Activated CD4-positive, alpha-beta T cell treated with anti-CD3 and anti-CD28 coated beads, Interleukin-2, amount 50 U/mL, for 16 hours (primary cell): ENCODE measurements at regions not wholly inside any gene's neighbourhood (a gene's known extent, or its start where the extent isn't known, plus 50 kb on each side); places are given as distances from the start of the nearest gene placed in this dataset.

Source experiments
- DNase-seq: peaks from one replicate; pipeline ENCODE4 v3.0.0-alpha.2; 2020

DNA sequence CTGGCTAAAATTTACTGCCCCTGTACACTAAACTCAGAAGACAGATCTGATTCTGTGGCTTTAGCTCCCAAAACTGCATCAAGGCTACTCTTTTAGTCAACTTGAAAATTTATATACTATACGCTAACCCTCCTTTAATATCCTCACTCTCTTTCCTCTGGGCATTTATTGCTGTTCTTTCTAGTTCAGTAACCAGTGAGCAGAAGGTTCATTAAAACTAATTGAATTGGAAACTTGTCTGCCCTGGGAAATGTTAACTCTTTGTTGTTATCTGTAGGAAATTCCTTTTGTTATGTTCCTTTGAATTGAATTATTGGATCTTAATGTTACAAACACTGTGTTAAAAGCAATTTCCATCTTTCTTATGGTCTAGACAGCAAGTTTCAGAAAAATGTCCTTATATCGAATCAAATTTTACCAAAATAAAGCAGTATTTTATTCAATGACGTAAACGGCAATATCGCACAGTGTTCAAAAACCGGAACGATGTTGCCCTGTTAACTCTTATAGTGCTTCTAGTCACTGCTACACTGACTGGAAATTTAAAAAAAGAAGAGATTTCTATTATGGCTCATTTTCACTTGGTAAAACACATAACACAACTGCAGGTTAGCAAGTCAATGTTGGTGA lies 168.3 kb downstream of the NR4A2 start:
- DNase-seq = no peak

DNA sequence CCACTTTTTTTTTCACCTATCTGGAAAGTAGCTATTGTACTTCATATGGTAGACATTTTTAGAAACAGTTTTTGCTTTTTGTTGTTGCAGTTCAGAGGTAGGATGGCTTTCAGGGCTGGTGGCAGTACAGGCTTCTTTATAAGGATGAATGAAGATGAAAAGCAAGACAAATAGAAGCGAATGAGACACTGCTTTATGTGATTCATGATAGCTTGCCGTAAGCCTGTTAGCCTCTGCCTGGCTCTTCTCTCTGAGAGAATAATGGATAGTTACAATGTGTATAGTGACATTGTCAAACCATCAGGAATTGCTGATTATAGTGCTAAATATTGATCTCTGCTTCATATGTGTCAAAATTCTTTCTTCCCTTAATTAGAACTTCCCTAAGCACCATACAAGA lies 173.7 kb downstream of the NR4A2 start:
- no peak for DNase-seq

DNA sequence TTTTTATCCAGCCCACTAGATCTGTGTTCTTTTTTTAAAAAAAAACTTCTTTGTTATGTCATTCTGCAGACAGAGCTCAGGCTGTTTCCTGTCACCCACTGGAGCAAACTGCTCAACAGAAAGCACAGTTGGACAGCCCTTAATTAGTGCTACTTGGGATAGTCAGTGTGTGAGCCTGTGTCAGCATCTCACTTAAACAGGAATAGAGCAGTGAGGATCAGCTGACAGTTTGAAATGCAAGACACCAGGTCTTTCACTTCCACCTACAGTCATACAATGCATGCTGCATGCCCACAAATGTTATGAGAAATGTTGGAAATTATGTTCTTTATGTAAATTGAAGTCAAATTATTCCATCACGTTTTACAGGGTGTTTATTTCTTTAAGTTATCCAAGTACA lies 174.9 kb downstream of the NR4A2 start:
- DNase-seq = no peak

DNA sequence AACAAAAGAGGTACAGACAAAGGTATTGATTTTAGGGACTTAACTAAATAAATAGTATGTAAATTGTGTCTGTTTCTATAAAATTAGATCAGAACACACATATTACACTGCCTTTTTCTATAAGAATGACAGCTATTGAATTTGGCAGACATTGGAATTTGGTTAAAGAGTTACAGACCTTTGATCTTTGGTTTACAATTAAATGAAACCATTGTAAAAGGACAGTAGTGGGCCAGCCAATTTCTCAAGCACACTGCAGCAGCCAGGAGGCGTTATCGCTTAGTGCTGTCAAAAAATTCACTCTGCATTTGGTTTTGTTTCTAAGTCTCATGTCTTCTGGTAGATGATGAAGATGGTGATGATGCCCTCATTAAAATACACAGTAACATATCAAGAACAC lies 175.9 kb downstream of the NR4A2 start:
- DNase-seq = no peak

DNA sequence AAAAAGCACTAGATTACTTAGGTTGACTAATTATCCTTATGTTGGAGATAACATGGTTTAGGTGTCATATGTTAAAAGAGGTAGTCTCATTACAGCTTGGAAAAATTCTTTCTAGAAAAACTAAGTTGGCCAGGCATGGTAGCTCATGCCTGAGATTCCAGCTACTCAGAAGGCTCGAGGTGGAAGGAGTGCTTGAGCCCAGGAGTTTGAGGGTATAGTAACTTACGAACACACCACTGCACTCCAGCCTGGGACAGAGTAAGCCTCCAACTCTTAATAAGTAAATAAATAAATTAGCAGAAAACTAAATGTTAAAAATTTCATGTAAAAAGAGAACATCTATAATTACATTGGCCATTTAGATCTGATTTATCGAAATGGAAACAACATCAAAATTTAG lies 177.2 kb downstream of the NR4A2 start:
- no peak for DNase-seq

DNA sequence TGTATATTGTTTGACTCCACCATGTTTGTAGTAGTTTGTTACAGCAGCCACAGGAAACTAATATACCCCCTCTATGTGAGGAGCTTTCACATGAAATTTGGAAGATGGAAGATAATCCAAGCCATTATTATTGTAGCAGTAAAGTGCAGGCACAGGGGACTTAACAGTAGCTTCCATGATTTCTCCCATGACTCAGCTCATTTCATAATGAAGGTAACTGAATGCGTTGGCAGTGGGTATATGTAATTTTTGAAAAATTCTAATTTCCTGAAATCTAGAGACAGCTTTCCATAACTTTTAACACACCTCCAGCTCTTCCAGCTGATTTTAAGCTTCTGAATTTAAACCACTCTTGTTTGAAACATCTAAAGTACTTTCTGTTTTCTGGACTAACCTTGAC lies 181.2 kb downstream of the NR4A2 start:
- no peak for DNase-seq

DNA sequence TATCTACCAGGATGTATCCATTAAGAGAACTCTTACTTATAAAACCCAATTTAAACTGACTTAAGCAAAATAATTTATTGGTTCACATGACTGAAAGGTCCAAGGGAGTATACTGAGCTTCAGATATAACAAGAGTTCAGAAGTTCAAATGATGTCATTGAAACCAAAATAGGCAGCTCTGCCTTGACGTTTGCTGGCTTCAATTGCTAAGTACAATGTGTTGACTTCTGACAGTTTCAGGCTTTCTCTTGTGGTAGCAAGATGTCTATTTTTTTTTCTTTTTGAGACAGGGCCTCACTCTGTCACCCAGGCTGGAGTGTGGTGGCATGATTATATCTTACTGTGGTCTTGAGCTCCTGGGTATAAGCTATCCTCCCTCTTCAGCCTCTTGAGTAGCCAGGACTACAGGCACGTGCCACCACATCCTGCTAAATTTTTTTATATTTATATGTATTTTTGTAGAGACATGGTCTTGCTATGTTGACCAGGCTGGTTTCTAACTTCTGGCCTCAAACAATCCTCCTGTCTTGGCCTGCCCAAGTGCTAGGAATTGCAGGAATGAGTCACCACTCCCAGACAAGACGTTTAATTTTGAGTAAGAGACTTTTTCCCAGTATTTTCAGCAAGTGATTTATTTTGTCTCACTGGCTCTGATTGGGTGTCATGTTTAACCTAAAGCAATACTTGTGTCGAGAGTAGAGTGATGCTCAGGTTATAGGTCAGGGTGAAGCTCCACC lies 184.8 kb downstream of the NR4A2 start:
- DNase-seq = no peak

DNA sequence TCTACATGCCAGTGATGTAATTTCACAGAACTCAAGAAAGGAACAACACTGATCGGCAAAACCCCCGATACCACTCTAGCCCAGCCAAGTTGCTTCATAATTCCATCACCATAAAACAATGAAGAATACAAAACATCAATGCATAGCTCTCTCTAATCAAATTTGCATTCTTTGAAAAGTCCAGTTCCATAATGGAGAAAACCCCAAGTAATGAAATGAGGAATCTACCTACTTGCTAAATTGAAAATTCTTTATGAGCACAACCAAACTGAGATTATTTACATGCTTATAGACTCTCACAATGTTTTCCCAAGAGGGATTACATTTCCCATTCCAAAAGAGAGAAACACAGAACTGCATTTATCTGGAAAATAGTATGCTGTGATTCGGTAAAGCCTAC lies 186.5 kb downstream of the NR4A2 start:
- no peak for DNase-seq

DNA sequence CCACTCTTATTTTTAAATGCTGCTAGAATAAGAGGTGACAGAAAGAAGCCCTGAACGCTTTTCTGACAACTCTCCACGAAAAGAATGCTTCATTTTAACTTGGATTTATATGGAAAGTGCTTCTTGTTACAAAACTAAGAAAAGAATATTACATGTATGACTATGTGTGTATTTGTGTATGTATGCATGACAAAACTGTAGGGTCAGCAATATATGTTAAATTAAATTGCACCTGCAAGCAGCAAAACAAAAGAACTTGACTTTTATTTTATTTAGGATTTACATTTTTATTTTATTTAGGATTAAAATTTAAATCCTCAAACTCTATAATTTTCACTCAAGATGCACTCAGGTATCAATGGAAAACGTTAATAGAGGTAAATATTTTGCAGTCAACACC lies 187.1 kb downstream of the NR4A2 start:
- DNase-seq = no peak

DNA sequence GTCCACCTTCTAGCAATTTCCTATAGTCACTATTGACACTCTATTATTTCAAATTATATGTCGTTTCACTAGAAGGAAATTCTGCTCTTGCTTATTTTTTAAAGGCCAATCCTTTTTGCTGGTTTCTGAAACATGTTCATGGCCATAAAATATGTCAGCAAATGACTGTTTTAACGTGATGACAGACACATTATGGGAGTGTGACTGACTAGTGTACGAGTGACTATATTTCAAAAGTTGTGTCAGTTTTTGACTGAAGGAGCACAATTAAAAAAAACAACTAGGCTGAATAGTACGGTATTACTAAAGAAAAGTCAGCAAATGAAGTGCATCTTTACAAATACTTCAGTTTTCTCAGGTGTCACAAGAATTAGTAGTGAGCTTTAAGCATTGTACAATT lies 196.0 kb downstream of the NR4A2 start:
- DNase-seq = no peak

DNA sequence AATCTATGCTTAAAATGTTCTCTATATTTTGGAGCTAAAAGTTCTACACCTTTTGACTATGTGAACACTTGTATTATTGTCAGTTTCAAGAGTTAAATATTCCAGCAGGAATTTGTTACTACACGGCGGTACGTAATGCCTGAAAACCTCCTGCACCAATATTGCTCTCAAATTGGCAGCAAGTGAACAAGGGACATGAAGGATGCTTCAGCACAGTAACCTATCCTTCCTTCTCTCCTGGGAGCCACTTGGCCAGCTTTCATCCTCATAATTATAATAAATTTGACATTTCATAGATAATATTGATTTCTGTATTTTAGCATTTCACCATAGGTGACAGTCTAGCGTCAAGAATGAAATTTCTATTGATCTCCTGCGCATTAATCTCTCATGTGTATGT lies 197.6 kb downstream of the NR4A2 start:
- DNase-seq = no peak

DNA sequence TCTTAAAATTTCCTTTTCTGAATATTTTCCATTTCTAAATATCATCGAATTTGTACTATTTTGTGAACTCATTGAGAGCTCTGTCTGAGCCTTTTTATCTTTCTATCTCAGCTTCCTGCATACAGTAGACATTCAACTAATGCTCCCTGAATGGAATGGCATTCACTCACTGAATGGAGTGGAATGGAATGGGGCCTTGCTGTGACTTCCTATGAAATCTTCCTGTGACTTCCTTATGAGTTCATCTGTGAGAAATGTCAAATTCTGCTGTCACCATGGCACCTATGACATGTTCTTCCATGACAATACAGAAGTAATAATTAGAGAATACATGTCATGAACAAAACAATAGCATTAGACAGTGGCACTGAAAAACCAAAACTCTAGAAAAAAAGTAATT lies 199.6 kb downstream of the NR4A2 start:
- DNase-seq = no peak

DNA sequence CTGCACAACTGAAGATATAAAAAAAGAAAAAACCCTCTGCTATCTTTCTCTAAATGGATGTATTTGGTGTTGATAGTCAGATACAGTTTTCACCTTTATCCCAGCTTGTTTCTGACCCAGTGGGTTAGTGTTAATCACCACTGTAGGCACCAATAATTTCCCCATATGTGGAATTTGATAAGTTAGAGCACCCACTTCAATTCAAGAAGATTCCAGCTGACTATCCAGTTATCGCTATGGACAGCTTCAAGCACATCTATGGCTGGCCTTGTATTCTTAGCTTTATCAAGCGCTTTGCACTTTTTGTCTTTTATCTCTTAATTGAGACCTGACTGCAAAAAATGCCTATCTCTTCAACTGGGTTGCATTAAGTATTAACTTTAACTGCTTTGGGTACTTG lies 200.4 kb downstream of the NR4A2 start:
- no peak for DNase-seq

DNA sequence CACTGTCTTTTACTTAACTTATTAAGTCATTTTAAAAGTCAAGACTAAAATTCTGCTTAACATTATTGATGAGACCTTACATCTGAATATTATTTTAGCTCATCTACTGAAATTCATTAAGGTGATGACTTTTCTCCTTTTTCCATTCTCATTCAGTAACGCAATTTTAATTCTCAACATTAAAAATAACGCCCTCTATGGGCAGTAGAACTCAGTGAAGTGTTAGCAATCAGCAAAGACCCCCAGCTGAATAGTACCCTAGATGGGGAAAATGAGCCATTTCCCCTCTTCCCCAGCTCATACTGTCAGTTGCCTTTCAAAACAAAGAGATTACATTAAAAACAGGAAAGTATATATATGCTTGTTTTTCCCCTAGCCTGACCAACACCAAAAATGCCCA lies 203.3 kb downstream of the NR4A2 start:
- DNase-seq = no peak

DNA sequence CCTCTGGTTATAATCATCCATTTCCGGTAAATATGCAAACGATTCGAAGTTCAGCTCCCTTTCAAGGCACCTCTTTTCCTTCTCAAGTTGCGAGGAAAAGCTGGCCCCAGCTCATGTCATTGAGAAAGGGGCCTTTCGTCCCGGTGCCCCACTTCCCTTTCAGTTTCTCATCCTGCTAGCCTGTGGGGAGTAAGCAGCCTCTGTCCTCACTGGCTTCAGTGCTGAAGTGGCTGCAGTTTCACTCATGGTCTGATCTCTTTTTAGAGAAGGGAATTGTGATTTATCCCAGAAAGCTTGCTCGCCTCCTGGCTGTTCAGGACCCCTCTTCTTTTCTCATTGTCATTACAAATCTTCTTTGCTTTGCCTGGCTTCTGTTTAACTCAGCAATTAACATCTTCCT lies 207.5 kb downstream of the NR4A2 start:
- no peak for DNase-seq

DNA sequence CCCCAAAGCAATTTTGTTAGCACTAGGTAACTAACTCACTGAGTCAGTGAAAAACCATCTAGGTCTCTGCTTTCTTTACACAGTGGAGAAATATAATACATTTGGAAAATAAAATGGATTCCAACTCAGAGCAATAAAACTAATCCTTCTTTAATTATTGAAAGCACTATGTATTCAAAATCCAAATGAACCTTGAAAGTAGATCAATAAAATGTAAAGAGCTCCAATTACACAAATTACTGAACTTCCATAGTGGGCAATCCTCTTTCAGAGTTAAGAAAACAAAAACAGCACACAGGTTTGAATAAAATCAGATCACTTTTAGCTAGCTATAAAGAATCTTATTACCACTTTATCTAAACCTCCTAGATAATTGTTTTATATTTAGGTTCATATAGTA lies 208.1 kb downstream of the NR4A2 start:
- DNase-seq = no peak

DNA sequence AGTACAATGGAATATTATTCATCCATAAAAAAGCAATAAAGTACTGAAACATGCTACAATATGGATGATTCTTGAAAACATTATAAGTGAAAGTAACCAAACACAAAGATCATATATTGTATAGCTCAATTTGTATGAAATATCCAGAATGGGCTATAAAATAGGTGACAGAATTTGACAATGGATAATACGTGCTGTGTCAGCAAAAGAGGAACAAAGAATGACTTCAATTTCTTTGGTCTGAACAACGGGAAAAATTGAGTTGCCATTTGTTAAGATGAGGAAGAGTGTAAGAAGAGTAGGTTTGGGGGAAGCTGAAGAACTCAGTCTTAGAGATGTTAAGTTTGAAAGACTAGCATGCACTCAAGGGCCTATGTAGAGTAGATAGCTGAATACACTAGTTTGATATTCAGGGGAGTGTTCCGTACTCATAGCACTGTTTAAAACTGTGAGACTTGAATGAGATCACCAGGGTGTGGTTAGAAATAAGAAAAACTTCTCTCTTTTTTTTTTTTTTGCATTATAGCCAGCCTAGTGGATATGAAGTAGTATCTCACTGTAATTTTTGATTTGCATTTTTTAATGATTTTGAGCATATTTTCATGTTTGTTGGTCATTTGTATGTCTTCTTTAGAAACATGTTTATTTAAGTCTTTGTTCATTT lies 213.6 kb downstream of the NR4A2 start:
- no peak for DNase-seq

DNA sequence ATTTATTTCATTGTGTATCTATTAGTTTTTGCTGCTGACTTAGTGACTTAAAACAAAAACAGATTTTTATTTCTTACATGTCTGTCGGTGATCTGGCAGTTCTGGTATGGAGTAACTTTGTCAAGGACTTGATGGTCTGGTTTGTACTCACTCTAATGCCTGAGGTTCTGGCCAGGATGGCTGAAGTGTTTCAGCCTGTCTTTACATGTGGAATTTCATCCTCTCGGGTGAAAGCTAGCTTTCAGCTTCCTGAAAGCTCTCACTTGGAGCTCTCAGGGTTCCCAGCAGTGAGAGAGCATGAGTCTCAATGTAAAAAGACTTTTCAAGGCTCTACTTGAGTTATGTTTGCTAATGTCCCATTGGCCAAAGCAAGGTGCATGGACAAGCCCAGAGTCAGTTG lies 216.4 kb downstream of the NR4A2 start:
- no peak for DNase-seq

DNA sequence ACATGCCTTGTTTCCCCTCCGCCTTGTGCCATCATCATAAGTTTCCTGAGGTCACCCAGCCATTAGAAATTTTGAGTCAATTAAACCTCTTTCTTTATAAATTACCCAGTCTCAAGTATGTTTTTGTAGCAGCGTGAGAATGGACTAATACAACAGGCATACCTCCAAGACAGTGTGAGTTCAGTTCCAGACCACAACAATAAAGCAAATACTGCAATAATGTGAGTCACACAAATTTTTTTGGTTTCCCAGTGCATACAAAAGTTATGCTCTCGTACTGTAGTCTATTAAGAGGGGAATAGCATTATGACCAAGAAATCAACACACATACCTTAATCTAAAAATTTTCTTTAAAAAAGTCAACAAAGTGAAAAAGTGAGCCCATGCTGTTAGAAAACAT lies 217.2 kb downstream of the NR4A2 start:
- DNase-seq = no peak

DNA sequence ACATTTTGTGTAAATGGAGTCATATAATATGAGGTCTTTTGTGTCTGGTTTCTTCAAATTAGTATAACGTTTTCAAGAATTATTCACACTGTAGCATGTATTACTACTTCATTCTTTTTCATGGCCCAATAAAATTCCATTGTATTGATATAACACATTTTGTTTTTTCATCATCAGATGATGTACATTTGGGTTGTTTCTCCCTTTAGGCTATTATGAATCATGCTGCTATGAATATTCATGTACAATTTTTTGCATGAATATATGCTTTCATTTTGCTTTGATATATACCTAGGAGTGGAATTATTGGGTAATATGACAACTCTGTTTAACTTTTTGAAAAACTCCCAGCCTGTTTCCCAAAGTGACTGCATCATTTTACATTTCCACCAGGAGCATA lies 220.2 kb downstream of the NR4A2 start:
- DNase-seq = no peak

DNA sequence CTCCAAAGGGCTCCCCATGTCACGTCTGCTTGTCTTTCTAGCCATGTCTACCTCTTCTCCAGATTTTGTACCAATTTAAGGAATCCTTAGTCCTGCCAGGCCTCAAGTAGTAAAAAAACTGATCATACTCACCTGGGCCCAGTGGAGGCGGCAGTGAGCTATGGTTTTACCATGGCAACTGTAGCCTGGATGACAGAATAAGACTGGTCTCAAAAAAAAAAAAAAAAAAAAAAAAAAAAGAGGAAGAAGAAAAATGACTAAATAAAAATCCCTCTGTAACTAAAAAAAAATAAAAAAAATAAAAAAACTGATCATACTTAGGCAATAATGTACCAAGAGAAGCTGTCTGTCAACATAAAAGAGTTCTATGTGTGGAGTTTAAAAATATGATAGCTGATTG lies 221.6 kb downstream of the NR4A2 start:
- peak; percentile 1 for DNase-seq

DNA sequence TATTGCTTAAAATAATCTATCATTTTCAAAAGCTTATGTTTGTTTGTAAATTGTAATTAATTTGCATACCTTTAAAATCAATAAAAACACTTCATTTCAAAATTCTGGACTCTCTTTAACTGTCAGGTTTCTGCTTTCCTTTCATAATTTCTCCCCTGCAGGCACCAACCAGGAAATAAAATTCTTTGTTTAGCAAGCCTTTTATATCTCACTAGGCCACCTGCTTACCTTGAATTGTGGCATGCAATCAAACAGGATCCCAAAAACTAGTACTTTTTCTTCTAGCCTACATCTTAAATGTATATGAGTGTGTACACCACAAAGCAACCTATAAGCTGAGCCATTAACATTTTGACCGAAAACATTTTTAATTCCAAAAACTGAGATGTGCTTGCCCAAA lies 233.1 kb downstream of the NR4A2 start:
- DNase-seq = no peak

DNA sequence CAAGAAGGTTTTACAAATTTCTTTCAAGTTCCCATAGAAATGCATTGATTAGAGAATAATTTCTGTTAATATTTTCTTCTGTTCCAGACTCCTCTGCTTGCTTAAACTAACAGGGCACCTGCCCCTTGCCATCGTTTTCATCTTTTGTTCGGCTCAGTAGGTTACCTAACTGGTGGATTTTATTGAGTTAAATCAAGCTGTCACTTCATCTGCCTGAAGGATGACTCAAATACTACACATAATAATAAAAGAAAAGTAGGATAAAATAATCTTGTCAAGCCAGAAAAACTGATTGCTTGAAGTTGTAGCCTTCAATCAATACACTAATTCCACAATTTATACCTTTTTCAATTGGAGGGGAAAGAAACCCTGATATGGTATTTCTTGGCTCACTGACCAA lies 234.0 kb downstream of the NR4A2 start:
- DNase-seq = no peak

DNA sequence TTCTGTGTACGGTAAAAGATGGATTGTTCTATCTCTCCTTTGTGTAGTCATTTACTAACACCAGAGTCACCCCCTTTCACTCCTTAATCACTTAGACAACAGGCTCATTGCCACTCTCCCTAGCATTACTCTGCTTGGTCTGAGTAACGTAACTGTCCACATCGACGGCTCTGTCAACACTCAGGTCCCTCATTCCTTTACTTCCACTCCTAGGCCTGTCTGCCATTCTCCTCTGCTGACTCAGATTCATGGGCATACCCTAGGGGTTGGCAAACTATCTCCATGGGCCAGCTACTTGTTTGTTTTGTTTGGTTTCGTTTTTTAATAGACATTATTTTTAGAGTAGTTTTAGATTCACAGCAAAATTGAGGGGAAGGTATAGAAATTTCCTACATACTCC lies 243.9 kb downstream of the NR4A2 start:
- DNase-seq = no peak

DNA sequence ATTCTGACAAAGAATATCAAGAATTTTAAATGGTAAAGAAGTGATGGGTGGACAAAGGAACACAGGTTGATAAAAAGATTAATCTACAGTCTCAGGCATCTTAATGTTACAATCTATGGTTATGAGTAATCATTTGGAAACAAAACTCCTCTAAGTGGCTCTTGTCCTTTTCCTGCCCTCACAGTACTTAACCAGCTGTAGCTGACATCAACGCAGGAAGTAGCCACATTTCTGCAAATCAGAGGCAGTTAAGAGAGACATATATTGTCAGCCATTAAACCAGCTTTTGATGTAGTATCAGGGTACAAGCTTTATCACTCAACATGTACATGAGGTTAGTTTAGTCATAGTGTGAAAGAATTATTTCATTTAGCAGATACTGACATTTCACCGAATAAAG lies 244.6 kb downstream of the NR4A2 start:
- peak; percentile 2 for DNase-seq
